Fibroblast of skin of left biceps (primary cell): ENCODE measurements at regions not wholly inside any gene's neighbourhood (a gene's known extent, or its start where the extent isn't known, plus 50 kb on each side); places are given as distances from the start of the nearest gene placed in this dataset.
A peak's percentile ranks its signal among the peaks of the same experiment; 100 is the strongest.

Source experiments
- DNase-seq, 2 experiments: peaks; one replicate each; pipeline ENCODE4 v3.0.0-alpha.2; 2013; ENCODE audit warnings: low read depth in 2 of 2

DNA sequence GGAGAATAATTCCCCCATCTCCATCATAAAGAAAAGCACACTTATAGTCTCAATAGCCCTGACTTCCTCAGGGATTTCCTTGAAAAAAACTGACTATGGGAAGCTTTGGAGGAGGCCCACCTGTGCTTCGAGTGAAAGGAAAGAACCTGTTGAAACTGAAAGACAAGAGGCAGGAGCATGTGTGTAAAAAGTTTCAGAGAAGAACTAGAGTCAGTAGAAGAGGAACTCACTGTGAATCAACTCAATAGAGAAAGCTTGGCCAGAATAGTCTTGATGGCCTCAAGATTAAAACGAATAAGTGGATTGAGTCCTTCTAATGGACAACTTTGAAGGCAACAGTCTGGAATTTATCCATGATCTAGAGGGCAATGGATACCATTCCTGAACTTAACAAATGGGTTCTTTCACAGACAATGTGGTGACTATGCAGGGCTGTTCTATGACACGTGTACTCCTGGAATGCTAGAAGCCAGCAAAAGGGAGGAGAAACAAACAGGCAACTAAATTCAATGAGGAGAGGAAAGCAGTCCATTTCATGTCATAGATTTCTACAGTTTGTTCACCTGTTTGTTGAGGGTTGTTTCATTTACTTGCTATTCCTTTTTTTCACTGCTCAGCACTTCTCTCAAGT lies 442.3 kb downstream of the GRB14 start:
- DNase-seq, result peak; percentile 6 to 8

DNA sequence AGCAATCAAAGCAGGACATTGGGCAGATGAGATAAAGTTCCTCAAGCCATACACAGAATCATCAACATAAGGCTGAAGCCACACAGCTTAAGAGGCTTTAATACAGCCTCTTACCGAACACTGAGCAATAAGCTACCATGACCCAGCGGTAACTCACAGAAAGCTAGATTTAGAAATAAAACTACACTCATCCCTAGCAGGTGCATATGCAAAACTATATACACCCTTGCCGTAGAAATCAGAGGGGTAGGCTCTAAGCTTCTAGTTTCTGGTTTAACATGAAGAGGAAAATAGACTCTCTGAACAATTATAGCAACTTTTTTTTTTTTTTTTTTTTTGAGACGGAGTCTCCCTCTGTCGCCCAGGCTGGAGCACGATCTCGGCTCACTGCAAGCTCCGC lies 428.8 kb upstream of the FIGN start:
- DNase-seq, result no peak

DNA sequence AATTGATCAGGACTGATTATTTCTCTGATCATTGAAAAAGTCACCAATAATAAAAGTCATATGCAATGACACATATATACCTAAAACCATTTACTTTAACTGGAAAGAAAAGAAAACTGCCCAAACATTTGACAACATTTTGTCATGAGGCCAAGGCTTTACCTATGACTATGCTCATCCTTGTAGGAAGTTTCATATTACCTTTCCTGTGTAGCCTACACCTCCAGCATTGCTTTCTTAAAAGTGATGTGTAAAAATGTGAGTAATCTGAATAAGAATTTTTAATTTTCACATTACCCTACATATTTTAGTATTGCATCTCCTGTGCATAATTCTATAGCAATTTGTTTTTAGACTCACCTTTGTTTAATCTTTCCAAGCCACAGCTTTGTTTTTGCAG lies 419.8 kb upstream of the FIGN start:
- DNase-seq, result no peak

DNA sequence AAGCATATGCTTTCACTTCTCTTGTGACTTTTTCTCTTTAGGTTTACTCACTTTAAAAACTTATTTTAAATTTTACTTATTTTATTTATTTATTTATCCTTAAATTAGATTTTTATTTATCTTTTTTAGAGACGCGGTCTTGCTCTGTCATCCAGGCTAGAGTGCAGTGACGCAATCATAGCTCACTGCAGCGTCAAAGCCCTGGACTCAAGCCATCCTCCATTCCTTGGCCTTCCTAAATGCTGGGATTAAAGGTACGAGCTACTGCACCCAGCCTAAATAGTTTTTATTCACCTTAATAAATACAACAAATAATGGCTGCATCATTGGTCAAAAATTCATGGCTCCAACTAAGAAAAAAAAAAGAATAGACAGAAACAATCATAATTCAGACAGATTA lies 415.7 kb upstream of the FIGN start:
- DNase-seq, result no peak

DNA sequence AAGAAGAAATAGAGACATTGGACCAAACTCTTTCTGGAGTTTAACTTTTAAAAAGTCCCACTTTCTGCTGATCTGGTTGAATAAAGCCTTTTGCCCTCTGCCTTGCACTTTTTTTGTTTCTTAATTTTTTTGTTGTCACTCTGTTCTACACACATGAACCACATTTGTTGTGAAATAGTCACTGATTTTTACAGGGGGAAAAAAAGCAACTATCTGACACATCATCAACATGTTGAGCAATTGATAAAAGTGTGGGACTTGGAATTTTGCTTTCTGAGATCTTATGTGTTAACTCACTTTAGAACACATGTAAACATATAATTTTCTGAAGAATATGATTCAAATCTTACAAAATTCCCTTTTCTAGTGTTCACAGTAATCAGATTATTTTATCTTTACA lies 414.8 kb upstream of the FIGN start:
- DNase-seq, result no peak

DNA sequence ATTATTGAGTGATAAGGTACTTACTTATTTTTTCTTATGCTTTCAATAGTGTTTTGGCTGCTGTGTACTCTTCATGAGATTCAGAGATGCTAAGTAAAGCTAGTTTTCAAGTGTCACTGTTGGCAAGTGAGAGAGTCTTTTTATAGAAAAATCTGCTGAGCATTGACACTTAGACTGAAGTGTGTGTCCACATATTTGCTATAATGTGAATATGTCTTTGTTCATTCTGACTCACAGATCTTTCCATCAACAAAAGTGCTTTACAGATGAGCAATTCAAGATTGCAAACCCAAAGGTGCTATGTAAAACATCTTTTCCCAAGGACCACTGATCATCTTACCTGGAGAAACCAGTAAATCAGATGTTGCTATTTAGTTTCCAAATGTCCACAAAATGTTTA lies 410.6 kb upstream of the FIGN start:
- no peak for DNase-seq

DNA sequence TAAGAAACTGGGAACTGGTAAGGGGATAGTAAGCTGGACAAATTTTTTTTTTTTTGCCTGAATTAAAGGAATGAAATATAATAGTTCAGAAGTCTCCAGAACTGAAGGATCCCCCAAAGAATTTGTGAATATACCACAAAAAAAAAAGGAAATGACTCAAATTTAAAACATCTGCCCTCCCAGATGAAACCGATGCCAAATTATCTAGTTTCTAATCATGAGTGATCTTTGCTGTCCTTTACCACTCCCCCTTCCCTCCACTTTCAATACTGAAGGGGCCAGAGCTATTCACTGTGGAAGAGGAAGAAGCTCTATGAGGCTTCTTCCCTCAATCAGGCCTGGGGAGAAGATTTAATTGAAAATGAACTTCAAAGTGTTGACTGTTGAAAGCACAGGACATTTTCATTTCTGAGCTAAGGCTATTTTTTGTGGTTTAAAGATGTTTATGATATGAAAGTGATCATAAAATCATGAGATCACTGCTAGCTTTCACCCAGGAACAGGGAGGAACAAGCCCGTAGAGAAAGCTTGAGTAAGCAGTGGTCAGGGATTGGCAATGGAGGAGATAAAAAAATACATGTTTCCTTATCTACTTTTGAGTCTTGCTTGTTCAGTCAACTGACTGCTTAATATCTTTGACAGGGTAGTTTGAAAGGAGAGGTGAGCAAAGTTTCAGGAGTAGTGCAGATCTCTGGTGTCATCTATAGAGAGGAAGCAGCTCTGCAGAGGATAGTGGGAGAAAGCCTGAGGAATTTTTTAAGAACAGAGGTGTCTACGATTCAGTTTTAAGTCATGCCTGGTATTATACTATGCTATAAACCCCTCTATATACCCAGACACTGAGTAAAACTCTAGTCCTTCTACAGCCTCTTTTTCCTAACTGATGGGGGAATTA lies 409.5 kb upstream of the FIGN start:
- DNase-seq, result peak; percentile 45 to 47

DNA sequence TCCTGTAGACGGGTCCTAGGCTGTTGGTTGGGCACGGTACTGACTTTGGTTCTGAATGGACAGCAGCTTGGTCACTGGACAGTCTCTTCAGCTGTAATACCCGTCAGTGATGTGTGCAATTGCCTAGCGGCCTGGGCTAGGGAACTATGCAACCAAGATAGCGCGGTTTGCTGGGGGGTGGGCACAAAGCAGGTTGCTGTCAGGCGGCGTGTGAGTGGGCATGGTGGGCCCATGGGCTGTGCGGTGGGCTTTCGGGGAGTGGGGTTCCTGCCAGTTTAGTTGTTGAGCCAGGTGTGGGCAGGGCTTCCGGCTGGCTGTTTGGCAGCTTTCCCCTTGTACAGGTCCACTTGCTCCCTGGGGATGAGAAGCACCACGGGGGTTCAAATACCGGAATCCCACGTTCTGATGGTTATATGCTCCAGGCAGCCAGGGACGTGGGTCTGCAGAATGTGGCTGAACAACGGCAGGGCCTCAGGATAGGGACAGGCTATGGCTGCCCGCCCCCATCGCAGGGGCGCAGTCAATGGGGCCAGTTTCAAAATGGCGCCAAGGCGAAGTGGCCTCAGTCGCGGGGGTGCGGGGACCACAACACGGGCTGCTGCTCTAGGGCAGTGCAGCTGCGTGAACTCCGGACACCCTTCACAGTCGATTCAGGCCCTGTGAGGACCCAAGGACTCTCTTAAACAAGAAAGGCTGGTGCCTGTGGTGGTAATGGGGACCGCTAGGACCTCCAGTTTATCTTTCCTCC lies 407.5 kb upstream of the FIGN start:
- DNase-seq, result no peak

DNA sequence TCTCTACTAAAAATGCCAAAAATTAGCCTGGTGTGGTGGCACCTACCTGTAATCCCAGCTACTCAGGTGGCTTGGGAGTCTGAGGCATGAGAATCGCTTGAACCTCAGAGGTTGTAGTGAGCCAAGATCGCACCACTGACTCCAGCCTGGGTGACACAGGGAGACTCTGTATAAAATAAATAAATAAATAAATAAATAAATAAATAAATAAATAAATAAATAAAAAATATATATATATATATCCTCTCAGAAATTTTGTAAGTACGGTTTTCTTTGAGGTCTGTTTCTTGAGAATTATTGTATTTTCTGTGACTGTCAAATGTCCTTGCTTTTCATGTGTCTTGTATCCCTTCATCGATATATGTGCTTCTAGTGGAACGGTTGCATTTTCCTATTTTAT lies 406.9 kb upstream of the FIGN start:
- DNase-seq, result no peak

DNA sequence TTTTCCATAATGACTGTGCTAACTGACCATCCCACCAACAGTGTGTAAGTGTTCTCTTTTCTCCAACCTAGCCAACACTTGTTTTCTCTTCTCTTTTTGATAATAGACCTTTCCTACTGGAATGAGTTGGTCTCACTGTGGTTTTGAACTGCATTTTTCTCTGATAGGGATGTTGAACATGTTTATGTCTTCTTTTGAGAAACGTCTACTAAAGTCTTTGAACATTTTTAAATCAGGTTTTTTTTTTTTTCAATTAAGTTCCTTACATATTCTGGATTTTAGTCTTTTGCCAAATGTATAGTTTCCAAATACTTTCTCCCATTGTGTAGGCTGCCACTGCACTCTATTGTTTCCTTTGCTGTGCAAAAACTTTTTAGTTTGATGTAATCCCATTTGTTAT lies 405.5 kb upstream of the FIGN start:
- DNase-seq, result no peak

DNA sequence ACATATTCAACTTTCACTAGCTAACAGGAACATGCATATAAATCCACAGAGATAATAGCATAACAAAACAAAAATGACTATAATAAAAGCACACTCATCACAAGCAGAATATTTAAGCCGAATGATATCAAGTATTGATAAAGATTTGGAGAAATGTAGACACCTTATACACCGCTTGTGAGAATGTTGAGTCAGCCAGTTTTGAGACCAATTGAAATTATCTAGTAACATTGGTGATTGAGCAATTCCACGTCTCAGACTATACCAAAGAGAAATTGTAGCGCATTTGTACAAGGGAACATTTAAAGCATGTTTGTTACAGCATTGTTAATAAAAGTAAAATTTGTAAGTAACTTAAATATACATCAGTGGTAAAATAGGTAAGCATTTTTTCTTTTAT lies 402.9 kb upstream of the FIGN start:
- DNase-seq, result no peak

DNA sequence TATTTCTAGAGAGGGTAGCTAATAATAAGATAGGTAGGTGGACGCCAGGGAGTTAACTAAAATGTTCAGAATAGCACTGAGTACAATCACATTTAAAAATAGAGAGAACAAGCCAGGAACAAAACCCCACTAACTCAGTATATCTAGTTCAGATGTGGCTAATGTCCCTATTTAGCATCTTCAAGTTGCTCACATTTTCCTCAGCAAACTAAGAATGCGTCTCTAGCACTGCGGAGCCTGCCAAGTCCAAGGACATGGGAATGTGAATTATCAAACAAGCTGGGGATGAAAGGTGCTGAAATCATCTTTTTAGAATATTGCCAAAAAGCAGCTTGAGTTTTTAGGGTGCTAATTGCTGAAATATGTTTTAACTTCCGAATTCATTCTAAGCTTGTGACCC lies 398.5 kb upstream of the FIGN start:
- DNase-seq, result no peak

DNA sequence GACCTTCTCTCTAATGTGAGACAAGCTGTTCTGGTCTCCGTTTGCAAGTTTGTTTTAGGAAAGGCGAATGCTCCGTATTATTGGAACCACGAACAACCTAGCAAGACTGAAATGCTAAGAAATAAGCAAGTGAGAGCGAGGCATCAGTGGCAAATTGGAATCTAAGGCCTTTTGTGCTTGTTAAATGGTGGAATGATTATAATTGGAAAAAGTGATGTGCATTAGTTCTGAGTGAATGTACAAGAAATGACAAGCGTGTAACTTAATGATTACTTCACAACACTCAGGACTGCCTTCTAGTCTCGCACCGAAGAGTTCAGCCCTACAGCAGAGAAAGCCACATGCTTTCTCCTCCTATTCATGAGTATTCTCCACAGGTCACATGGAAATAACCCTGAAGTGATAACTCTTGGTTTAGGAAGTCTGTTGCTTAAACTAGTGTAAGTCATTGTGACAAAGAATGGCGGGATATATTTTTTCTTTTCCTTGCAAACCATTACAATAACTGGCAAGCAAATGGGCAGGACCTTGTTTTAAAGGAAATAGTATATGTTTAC lies 392.2 kb upstream of the FIGN start:
- no peak for DNase-seq

DNA sequence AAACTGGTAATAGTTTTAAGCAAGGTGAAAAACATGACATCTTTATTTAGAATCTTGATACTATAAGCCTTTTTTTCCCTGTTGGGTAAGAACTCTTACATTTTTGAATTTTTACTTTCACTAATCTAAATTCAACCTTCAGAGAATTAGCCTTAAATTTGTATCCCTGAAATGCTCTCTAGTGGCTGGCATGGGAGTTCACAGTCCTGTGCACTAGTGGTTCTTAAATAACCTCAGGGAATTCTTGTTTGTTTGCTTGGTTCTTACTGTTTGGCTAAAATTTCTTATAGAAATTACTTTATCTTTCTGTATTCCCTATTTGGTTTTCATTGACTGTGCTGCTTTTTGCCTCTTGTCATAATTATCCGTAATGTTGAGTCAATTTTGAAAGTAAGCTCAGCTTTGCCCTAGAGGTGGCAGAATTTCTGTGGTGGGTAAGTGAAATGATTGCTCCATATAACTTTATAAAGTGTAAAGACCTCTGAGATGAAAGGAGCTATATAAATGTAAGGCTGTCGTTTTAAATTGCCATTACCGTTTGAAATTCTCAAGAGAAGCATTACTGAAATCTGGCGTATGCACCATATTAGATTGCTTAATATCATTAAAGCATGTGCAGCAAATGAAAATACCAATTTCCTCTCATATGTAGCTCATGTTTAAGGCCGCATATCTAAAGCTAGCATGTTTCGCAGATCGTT lies 391.3 kb upstream of the FIGN start:
- no peak for DNase-seq

DNA sequence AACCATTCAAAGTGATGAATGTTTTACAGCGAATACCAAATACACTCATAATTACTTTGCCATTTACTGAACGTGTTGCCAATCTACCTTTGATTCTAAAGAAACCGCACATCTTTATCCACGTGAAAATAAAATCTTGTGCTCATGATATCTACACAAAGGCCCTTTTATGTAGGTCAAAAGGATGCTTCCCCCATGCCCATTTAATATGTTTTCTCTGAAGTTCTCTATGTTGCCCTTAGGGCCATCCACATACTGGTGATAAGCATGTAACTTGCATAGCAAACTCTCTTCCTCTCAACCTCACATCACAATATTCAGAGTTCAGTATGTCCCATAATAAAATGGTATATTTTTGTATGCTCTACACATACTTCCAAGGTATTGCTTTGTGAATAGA lies 380.0 kb upstream of the FIGN start:
- DNase-seq, result no peak

DNA sequence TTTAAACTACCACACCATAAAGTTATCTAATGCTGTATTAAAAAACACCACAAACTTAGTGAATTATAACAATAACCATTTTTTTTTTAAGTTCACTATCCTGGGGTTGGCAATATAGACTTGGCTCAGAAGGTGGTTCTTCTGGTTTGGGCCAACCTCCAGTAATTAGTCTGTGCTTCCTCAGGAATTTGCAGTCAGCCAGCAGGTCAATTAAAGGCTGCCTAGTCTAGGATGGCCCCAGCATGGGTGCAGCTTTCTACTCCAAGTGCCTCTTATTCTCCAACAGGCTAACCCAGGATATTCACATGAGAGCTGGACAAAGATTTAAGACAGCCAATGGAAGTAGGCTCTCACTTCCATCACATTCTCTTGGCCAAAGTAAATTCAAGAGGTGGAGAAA lies 379.1 kb upstream of the FIGN start:
- no peak for DNase-seq

DNA sequence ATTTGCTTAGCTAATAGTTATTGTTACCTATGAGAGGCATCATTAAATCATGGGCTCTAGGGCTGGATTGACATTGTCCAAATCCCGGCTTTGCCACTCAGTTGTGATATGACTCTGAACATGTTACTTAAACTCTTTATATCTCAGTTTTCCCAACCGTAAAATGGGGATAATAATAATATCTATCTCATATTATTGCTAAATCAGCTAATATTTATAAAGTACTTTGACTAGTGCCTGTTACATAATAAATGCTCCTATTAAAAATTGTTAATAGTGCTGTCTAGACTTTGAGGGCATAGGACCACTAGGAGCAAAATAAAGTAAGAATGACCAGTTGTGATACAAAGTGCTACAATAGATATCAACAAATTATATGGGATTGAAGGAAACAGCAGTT lies 376.3 kb upstream of the FIGN start:
- no peak for DNase-seq

DNA sequence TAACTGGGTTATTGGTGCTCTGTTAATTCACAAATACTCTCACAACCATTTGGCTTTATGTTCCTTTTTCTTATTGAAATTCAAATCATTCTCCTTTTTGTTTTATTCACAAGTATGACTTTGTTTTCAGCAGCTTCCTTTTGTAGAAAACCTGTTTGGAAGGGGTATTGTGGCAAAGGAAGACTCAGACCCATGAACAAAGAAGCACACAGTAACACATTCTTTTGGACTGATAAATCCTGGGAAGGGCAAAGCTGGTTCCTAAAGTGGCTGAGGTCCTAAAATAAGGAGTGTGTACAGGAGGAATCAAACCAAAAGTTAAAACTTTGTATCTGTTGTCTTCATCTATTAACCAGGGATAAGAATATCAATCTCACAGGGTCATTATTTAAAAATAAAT lies 374.7 kb upstream of the FIGN start:
- no peak for DNase-seq

DNA sequence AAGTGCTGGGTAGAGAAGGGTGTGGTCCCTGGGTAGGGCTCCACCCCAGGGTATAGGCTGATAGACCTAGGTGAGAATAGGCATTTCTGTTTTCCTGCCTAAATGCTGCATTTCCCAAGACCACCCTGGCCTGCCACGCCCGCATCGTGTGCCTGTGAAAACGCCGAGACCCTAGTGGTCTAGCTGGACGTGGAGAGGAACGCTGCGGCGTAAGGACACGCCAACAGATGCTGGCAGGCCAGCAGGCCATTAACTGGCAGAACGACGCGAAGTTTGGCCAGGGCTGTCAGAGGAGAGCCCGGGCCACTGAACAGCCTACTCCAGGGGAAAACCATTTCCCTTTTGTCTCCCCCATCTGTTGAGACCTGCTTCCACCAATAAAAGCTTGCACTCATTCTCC lies 373.2 kb upstream of the FIGN start:
- no peak for DNase-seq

DNA sequence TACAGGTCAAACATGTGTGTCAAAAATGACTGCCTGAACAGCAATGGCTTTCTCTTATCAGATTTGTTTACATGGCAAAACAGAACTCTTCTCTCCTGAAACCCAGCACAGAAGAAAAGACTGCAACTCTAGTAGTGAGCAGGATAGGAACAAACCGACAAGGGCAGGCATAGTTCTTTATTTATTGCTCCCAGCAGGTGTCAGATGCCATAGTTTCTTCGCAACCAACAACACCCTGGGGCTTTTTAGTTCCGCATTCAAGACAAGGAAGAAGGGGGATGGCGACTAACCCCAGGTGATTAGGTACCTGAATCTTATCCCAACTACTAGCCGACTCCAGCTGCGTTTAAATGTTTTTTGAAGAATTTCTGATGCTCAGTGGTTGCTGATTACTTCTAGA lies 367.5 kb upstream of the FIGN start:
- DNase-seq, result no peak

DNA sequence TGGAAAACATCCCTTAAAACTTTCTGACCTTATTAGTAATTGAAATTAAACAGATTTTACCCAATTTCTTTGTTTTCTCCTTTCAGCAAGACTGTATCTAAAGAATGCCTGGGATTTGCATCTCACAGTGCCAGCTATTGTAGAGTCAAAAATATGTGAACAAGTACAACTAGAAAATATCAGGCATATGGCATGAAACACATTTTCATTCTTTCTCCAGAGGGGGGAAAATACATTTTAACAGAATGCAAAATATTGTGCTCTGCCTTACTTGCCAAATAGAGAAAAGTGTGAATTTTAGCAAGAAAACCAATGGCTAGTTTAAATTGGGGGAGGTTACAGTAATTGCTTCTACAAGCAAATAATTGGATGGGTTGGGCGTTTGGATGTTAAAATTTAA lies 366.6 kb upstream of the FIGN start:
- DNase-seq, result no peak

DNA sequence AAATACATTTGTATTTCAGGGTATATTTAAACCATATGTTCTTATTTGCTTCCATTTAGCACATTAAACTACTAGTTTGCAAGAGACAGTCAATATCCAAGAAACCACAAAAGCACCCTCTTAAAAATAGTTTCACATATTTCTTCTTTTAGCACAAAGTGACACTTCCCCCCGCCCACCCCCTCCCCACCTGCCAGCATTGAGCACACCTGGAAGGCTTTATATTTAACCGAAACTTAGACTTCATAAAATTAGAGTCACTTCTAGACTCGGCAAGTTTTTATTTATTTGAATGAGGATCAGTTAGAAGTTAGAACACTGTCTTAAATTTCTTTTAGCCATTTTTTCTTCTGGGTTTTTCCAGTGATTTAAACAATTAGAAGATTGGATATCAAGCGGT lies 355.9 kb upstream of the FIGN start:
- no peak for DNase-seq
